Progenitor cell of endocrine pancreas (in vitro differentiated cells): ENCODE measurements at regions not wholly inside any gene's neighbourhood (a gene's known extent, or its start where the extent isn't known, plus 50 kb on each side); places are given as distances from the start of the nearest gene placed in this dataset.
A peak's percentile ranks its signal among the peaks of the same experiment; 100 is the strongest.

Experiments
- DNase-seq: peaks from one replicate; pipeline ENCODE4 v3.0.0; 2021; ENCODE audit warnings: low spot score; ENCODE audit not compliant: unreplicated experiment
- H3K27ac Mint-ChIP-seq: 2 replicates; pipeline ENCODE4 v1.8.0; 2021; ENCODE audit warnings: mild to moderate bottlenecking, moderate library complexity, mixed read lengths
- H3K27me3 Mint-ChIP-seq: 2 replicates; pipeline ENCODE4 v1.8.0; 2021; ENCODE audit warnings: mixed read lengths
- H3K36me3 Mint-ChIP-seq: 2 replicates; pipeline ENCODE4 v1.8.0; 2022; ENCODE audit warnings: mixed read lengths; ENCODE audit not compliant: insufficient read depth
- H3K4me1 Mint-ChIP-seq: 2 replicates; pipeline ENCODE4 v1.8.0; 2021; ENCODE audit warnings: low read depth, mixed read lengths
- H3K4me3 Mint-ChIP-seq: 2 replicates; pipeline ENCODE4 v1.8.0; 2021; ENCODE audit warnings: low read depth, mild to moderate bottlenecking, moderate library complexity, mixed read lengths
- H3K9me3 Mint-ChIP-seq: 2 replicates; pipeline ENCODE4 v1.8.0; 2021; ENCODE audit warnings: low read depth, mixed read lengths
- TF ChIP-seq, protein P1 (sequence below): fragments of 200-600 bp; sonication (generic); IDR thresholded peaks from one replicate; pipeline ENCODE4 v1.5.0; 2021; ENCODE audit warnings: antibody characterized with exemption, mild to moderate bottlenecking; ENCODE audit not compliant: unreplicated experiment

DNA sequence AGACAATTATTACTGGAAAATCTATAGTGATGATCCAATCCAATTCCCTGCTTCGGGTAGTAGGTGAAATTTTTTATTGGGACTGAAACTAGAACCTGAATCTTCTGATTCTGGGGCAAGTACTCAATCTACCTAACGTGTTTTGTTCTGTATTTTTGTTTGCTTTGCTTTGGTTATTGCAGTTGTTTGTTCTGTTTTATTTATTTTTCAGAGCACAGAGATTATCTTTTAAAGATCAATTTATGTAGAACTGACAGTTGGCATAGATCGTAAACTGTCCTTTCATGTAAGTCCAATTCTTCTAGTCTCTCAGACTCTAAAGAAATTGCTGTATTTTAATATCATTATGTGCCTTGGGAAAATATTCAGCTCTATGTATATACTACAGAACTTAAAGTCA is 401.6 kb downstream of the ANXA1 start:
- no peaks in the 10 kb centered on the region for H3K4me1 Mint-ChIP-seq
- H3K27ac Mint-ChIP-seq = no peak overlapping the region
- H3K27me3 Mint-ChIP-seq = no peaks in the 10 kb centered on the region
- no peak for DNase-seq
- H3K36me3 Mint-ChIP-seq = no peaks in the 10 kb centered on the region
- H3K4me3 Mint-ChIP-seq = no peak overlapping the region
- no peaks in the 10 kb centered on the region for H3K9me3 Mint-ChIP-seq
- TF ChIP-seq, protein P1, sequence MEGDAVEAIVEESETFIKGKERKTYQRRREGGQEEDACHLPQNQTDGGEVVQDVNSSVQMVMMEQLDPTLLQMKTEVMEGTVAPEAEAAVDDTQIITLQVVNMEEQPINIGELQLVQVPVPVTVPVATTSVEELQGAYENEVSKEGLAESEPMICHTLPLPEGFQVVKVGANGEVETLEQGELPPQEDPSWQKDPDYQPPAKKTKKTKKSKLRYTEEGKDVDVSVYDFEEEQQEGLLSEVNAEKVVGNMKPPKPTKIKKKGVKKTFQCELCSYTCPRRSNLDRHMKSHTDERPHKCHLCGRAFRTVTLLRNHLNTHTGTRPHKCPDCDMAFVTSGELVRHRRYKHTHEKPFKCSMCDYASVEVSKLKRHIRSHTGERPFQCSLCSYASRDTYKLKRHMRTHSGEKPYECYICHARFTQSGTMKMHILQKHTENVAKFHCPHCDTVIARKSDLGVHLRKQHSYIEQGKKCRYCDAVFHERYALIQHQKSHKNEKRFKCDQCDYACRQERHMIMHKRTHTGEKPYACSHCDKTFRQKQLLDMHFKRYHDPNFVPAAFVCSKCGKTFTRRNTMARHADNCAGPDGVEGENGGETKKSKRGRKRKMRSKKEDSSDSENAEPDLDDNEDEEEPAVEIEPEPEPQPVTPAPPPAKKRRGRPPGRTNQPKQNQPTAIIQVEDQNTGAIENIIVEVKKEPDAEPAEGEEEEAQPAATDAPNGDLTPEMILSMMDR = no peak

DNA sequence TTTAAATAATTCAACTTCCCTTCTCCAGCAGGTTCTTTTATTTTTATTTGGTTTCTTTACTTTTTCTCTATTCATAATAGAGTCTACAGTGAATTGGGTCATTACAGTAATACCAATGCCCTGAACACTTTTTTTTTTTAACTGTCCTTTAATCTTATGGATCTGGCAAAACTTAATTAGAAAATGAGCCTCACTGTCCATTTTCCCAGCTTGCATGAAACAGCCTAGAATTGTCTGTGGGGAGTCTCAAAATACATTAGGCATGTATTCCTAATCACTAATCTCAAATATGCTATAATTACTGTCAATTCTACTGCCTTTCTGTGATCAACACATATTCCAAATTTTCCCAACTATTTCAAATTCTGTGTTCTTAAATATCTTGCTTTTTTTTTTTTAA is 406.8 kb downstream of the ANXA1 start:
- peaks cover 1% of the 10 kb centered on the region for H3K9me3 Mint-ChIP-seq
- no peak for DNase-seq
- no peak overlapping the region for H3K4me3 Mint-ChIP-seq
- H3K27ac Mint-ChIP-seq = no peak overlapping the region
- TF ChIP-seq, protein P1 = no peak
- no peaks in the 10 kb centered on the region for H3K27me3 Mint-ChIP-seq
- no peaks in the 10 kb centered on the region for H3K4me1 Mint-ChIP-seq
- H3K36me3 Mint-ChIP-seq = no peaks in the 10 kb centered on the region

DNA sequence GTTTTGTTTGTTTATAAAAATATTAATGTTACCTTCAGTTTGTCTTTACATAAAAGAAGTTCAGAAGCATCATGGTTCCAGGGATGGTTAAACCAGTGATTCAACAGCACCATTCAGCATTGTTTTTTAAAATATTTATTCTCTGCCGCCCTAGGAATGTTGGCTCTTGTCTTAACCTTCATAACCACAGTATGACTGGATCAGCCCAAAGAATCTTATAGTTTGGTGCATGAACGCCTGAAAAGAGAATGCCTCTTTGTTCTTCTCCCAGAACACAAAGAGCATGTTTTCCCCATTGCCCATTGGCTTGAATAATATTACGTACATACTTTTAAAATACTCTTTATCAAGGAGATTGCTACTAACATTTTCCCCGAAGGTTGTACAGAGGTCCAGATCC is 413.4 kb downstream of the ANXA1 start:
- Mint-ChIP-seq H3K27ac (no peak overlapping the region), H3K4me3 (no peak overlapping the region), H3K36me3 (no peaks in the 10 kb centered on the region), H3K9me3 (peaks cover 9% of the 10 kb centered on the region), H3K4me1 (no peaks in the 10 kb centered on the region), H3K27me3 (no peaks in the 10 kb centered on the region)
- TF ChIP-seq, protein P1 = no peak
- DNase-seq = no peak

DNA sequence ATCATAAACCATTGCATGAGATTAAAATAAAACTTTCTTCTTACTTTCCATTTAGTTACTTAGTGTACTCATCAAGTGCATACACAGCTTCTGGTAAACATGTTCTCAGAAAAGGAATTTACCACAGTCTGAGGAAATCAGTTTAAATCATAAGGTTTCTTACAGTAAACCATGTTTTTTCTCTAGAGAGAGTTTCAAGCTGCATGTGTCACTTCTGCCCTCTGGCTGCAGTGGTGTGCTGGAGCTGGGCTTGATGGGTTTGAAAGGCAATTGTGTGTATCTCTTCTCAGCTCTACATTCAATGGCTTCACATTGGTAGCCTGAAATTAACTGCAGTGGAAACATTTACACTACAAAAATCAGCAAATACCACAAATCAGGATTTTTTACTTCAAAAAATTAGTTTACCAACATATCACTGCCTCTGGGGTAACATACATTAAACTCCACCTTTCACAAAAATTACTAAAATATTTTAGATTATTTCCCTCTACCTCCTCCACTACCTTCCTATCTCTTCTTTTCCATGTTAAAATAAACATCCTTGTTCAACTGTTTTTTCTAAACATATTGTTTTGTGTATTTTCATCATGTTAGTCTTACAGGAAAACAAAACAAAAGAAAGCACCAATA is 414.3 kb downstream of the ANXA1 start:
- no peak for DNase-seq
- Mint-ChIP-seq H3K27ac (no peak overlapping the region), H3K36me3 (no peaks in the 10 kb centered on the region)

DNA sequence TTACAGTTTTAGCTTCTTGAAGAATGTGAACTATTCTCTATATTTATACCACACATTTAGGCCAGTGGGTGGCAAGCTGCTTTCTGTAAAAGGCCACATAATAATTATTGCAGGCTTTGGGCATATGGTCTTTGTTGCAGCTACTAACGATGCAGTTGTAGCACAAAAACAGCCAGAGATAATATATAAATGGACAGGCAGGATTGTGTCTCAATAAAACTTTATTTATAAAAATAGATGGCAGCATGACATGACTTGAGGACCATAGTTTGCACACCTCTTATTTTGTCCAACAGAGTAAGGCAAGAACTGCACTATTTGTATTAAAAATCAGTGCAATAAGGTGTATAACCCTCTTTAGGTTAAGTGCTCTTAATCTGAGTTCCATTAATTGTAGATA is 415.0 kb downstream of the ANXA1 start:
- no peak overlapping the region for H3K27ac Mint-ChIP-seq
- DNase-seq = no peak
- H3K36me3 Mint-ChIP-seq = no peaks in the 10 kb centered on the region
- no peaks in the 10 kb centered on the region for H3K4me1 Mint-ChIP-seq
- no peak overlapping the region for H3K4me3 Mint-ChIP-seq
- peaks cover 9% of the 10 kb centered on the region for H3K9me3 Mint-ChIP-seq
- TF ChIP-seq, protein P1 = no peak
- H3K27me3 Mint-ChIP-seq = no peaks in the 10 kb centered on the region

More for the DNA sequence above, 414.3 kb downstream of the ANXA1 start:
- TF ChIP-seq, protein P1 = peak; percentile 39
- peaks cover 9% of the 10 kb centered on the region for H3K9me3 Mint-ChIP-seq
- H3K27me3 Mint-ChIP-seq = no peaks in the 10 kb centered on the region
- no peak overlapping the region for H3K4me3 Mint-ChIP-seq
- H3K4me1 Mint-ChIP-seq = no peaks in the 10 kb centered on the region
